SK-N-SH treated with all-trans-retinoic acid at 6 μM for 48 hours (cell line): ENCODE measurements at regions not wholly inside any gene's neighbourhood (a gene's known extent, or its start where the extent isn't known, plus 50 kb on each side); places are given as distances from the start of the nearest gene placed in this dataset.

ENCODE experiments used
- ARNTL ChIP-seq: fragments of 450-650 bp; formaldehyde crosslinking; IDR thresholded peaks from 2 replicates; pipeline ENCODE4 v1.5.0; 2020; ENCODE audit warnings: low read depth, mild to moderate bottlenecking, moderate library complexity, borderline replicate concordance
- BACH2 ChIP-seq: fragments of 250-450 bp; sonication (Bioruptor Pico); IDR thresholded peaks from 2 replicates; pipeline ENCODE4 v1.9.0; 2021; ENCODE audit warnings: mild to moderate bottlenecking, borderline replicate concordance
- CSRNP3 ChIP-seq: fragments of 250-450 bp; sonication (Bioruptor Pico); IDR thresholded peaks from 2 replicates; pipeline ENCODE4 v1.5.1; 2021; ENCODE audit warnings: mild to moderate bottlenecking, moderate library complexity
- GLIS3 ChIP-seq: fragments of 250-450 bp; sonication (Bioruptor Pico); IDR thresholded peaks from 2 replicates; pipeline ENCODE4 v1.5.0; 2020; ENCODE audit warnings: mild to moderate bottlenecking, moderate library complexity
- ISL1 ChIP-seq: fragments of 250-450 bp; sonication (Bioruptor Pico); IDR thresholded peaks from 2 replicates; pipeline ENCODE4 v2.1.2; 2022; ENCODE audit warnings: mild to moderate bottlenecking, moderate library complexity
- PATZ1 ChIP-seq: fragments of 250-450 bp; sonication (Bioruptor Pico); IDR thresholded peaks from 2 replicates; pipeline ENCODE4 v1.8.0; 2020; ENCODE audit warnings: mild to moderate bottlenecking, moderate library complexity, borderline replicate concordance
- POU6F1 ChIP-seq: fragments of 250-450 bp; sonication (Bioruptor Pico); IDR thresholded peaks from 2 replicates; pipeline ENCODE4 v1.8.0; 2021; ENCODE audit warnings: low read depth, mild to moderate bottlenecking, moderate library complexity, borderline replicate concordance
- SNAI2 ChIP-seq: fragments of 250-450 bp; sonication (Bioruptor Pico); IDR thresholded peaks from 2 replicates; pipeline ENCODE4 v1.5.0; 2020; ENCODE audit warnings: mild to moderate bottlenecking, moderate library complexity
- ZFP30 ChIP-seq: fragments of 450-650 bp; formaldehyde crosslinking; IDR thresholded peaks from 2 replicates; pipeline ENCODE4 v1.5.0; 2022; ENCODE audit warnings: mild to moderate bottlenecking, moderate library complexity

- TF ChIP-seq ARNTL (no peak), BACH2 (CRISPR knock-in tag) (no peak), SNAI2 (no peak), PATZ1 (CRISPR knock-in tag) (no peak), GLIS3 (CRISPR knock-in tag) (no peak), ZFP30 (CRISPR knock-in tag) (no peak), POU6F1 (CRISPR knock-in tag) (no peak), ISL1 (CRISPR knock-in tag) (no peak), CSRNP3 (CRISPR knock-in tag) (no peak)
These were observed 1408.4 kb upstream of the TMEM132C start for GRCh38 chr12:126858560-126858959.
